ENCODE measurements at regions not wholly inside any gene's neighbourhood (a gene's known extent, or its start where the extent isn't known, plus 50 kb on each side); places are given as distances from the start of the nearest gene placed in this dataset.

- Histone ChIP-seq H3K36me3 (no peaks in the 10 kb centered on the region), H3K9me3 (no peaks in the 10 kb centered on the region), H3K4me3 (no peak overlapping the region), H3K27ac (no peak overlapping the region), H3K4me1 (no peaks in the 10 kb centered on the region), H3K27me3 (peaks cover 0 to 4% (median 0%) of the 10 kb centered on the region in 4 donors)
- FAIRE-seq (no peak), DNase-seq (no peak), ATAC-seq (no peak)
- 40 to 60% methylated on average over 4 of the region's 4 CpGs for WGBS, 2 donors
- no peak for TF ChIP-seq CTCF (IDR thresholded peaks at IDR 0.05)
- intact Hi-C loops (cut with DNase I): no loop called here
These were observed 426.1 kb downstream of the TSHZ3 start for GRCh38 chr19:30923096-30923495.

GRCh38 chr19:30920222-30920621 is 429.0 kb downstream of the TSHZ3 start:
- H3K27me3 ChIP-seq: peaks cover 0 to 9% (median 0%) of the 10 kb centered on the region in 4 donors
- DNase-seq (no peak), FAIRE-seq (no peak), ATAC-seq (no peak)
- H3K27ac ChIP-seq: no peak overlapping the region
- no peak overlapping the region for H3K4me3 ChIP-seq
- no peaks in the 10 kb centered on the region for H3K9me3 ChIP-seq
- intact Hi-C loops (cut with DNase I): no loop called here
- H3K36me3 ChIP-seq: no peaks in the 10 kb centered on the region
- TF ChIP-seq CTCF (IDR thresholded peaks at IDR 0.05): no peak
- H3K4me1 ChIP-seq: no peaks in the 10 kb centered on the region
- 10 to 13% methylated on average over 11 of the region's 11 CpGs for WGBS, 2 donors

GRCh38 chr19:30919737-30920136 is 429.5 kb downstream of the TSHZ3 start:
- Histone ChIP-seq H3K27ac (no peak overlapping the region), H3K27me3 (peaks cover 0 to 9% (median 0%) of the 10 kb centered on the region in 4 donors), H3K4me1 (no peaks in the 10 kb centered on the region), H3K4me3 (no peak overlapping the region), H3K9me3 (no peaks in the 10 kb centered on the region), H3K36me3 (no peaks in the 10 kb centered on the region)
- TF ChIP-seq CTCF (IDR thresholded peaks at IDR 0.05): no peak
- no peak for FAIRE-seq
- WGBS, 2 donors: 15 to 20% methylated on average over 1 of the region's 1 CpG
- intact Hi-C loops (cut with DNase I): no loop called here
- DNase-seq: no peak
- no peak for ATAC-seq

- Histone ChIP-seq H3K4me1 (no peaks in the 10 kb centered on the region), H3K36me3 (no peaks in the 10 kb centered on the region), H3K4me3 (no peak overlapping the region), H3K9me3 (no peaks in the 10 kb centered on the region), H3K27ac (no peak overlapping the region), H3K27me3 (peaks cover 0 to 9% (median 0%) of the 10 kb centered on the region in 4 donors)
- intact Hi-C loops (cut with DNase I): no loop called here
- no peak for FAIRE-seq
- 46 to 51% methylated on average over 9 of the region's 9 CpGs for WGBS, 2 donors
- ATAC-seq: no peak
- TF ChIP-seq CTCF (IDR thresholded peaks at IDR 0.05): no peak
- DNase-seq: no peak
These were observed 433.0 kb downstream of the TSHZ3 start for GRCh38 chr19:30916238-30916637.

GRCh38 chr19:30911491-30911890 is 437.7 kb downstream of the TSHZ3 start:
- ATAC-seq: no peak
- Histone ChIP-seq H3K9me3 (no peaks in the 10 kb centered on the region), H3K4me3 (no peak overlapping the region), H3K36me3 (no peaks in the 10 kb centered on the region), H3K4me1 (no peaks in the 10 kb centered on the region), H3K27ac (no peak overlapping the region), H3K27me3 (peaks cover 0 to under 1% (median 0%) of the 10 kb centered on the region in 4 donors)
- no peak for DNase-seq
- TF ChIP-seq CTCF (IDR thresholded peaks at IDR 0.05): no peak
- FAIRE-seq: no peak
- WGBS, 2 donors: 50 to 74% methylated on average over 3 of the region's 3 CpGs
- intact Hi-C loops (cut with DNase I): no loop called here
